ENCODE measurements at regions not wholly inside any gene's neighbourhood (a gene's known extent, or its start where the extent isn't known, plus 50 kb on each side); places are given as distances from the start of the nearest gene placed in this dataset.

DNA sequence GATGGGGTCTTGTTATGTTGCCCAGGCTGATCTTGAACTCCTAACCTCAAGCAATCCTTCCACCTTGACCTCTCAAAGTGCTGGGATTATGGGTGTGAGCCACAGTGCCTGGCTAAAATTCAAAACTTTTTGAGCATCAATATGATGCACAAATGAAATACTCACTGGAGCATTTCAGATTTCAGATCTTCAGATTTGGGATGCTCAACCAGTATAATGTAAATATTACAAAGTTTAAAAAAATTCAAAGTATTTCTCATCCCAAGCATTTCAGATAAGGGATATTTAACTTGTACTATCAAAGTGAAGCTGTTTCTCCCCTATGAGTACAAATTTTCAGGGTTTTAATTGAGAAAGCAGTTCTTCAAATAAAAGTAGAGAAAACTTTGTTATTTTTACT, 164.1 kb upstream of the CCDC68 start:
- TF ChIP-seq, protein P1, sequence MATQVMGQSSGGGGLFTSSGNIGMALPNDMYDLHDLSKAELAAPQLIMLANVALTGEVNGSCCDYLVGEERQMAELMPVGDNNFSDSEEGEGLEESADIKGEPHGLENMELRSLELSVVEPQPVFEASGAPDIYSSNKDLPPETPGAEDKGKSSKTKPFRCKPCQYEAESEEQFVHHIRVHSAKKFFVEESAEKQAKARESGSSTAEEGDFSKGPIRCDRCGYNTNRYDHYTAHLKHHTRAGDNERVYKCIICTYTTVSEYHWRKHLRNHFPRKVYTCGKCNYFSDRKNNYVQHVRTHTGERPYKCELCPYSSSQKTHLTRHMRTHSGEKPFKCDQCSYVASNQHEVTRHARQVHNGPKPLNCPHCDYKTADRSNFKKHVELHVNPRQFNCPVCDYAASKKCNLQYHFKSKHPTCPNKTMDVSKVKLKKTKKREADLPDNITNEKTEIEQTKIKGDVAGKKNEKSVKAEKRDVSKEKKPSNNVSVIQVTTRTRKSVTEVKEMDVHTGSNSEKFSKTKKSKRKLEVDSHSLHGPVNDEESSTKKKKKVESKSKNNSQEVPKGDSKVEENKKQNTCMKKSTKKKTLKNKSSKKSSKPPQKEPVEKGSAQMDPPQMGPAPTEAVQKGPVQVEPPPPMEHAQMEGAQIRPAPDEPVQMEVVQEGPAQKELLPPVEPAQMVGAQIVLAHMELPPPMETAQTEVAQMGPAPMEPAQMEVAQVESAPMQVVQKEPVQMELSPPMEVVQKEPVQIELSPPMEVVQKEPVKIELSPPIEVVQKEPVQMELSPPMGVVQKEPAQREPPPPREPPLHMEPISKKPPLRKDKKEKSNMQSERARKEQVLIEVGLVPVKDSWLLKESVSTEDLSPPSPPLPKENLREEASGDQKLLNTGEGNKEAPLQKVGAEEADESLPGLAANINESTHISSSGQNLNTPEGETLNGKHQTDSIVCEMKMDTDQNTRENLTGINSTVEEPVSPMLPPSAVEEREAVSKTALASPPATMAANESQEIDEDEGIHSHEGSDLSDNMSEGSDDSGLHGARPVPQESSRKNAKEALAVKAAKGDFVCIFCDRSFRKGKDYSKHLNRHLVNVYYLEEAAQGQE (IDR thresholded peaks at IDR 0.05; ENCODE audit: insufficient replicate concordance, low read depth), result no peak
- TF ChIP-seq, protein P2, sequence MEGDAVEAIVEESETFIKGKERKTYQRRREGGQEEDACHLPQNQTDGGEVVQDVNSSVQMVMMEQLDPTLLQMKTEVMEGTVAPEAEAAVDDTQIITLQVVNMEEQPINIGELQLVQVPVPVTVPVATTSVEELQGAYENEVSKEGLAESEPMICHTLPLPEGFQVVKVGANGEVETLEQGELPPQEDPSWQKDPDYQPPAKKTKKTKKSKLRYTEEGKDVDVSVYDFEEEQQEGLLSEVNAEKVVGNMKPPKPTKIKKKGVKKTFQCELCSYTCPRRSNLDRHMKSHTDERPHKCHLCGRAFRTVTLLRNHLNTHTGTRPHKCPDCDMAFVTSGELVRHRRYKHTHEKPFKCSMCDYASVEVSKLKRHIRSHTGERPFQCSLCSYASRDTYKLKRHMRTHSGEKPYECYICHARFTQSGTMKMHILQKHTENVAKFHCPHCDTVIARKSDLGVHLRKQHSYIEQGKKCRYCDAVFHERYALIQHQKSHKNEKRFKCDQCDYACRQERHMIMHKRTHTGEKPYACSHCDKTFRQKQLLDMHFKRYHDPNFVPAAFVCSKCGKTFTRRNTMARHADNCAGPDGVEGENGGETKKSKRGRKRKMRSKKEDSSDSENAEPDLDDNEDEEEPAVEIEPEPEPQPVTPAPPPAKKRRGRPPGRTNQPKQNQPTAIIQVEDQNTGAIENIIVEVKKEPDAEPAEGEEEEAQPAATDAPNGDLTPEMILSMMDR (IDR thresholded peaks at IDR 0.05; ENCODE audit: insufficient read depth, low read length), result no peak
- TF ChIP-seq SPI1 (IDR thresholded peaks at IDR 0.05; ENCODE audit: borderline replicate concordance, low read depth) (no peak), POLR2AphosphoS5 (IDR thresholded peaks at IDR 0.05; ENCODE audit: low read depth) (no peak), GABPA (IDR thresholded peaks at IDR 0.05; ENCODE audit: low read depth) (no peak)
- Histone ChIP-seq H3K4me3 (replicated peaks; ENCODE audit: insufficient read depth, low read length) (no peak overlapping the region), H3K27ac (replicated peaks) (no peak overlapping the region), H3K27me3 (ENCODE audit: insufficient read depth, poor library complexity, severe bottlenecking) (no peaks in the 10 kb centered on the region)
- DNase-seq (ENCODE audit: low read depth in 1 of 2, low spot score in 1 of 2), result no peak

DNA sequence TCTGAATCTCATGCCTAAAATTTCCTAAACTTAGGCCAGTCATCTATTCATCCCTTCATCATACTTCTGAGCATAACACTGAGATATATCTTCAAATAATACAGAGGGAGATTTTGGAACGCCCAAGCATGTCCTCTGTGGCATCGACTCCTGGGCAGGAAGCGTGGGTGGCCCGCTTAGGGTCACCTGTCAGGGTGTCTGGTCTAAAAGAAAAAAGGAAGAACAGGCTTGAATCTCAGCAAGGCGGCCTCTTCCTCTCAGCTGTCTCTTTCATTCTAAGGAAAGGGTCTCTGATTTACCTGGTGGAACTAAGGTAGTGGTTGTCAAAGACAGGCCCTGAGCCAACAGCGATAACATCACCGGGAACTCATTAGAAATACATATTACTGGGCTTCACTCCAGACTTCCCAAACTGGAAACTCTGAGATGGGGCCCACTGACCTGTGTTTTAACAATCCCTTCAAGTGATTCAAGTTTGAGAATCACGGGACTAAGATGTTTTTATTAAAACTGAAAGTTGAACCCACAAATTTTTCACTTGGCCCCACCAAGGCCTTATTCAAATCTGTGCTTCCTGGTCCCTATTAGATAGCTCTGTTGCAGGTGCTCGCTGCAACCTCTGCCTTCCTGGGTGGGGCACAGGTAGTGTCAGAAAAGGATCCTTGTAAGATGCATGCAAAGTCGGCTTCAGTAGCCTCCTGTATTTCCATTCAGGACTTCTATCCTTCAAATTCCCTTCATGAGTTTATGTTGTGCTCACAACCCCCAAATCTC, 162.3 kb upstream of the CCDC68 start:
- H3K4me3 ChIP-seq (replicated peaks; ENCODE audit: insufficient read depth, low read length), result no peak overlapping the region
- no peaks in the 10 kb centered on the region for H3K27me3 ChIP-seq (ENCODE audit: insufficient read depth, poor library complexity, severe bottlenecking)
- DNase-seq (ENCODE audit: low read depth in 1 of 2, low spot score in 1 of 2), result no peak
- H3K27ac ChIP-seq (replicated peaks), result no peak overlapping the region
- TF ChIP-seq, protein P1 (IDR thresholded peaks at IDR 0.05; ENCODE audit: insufficient replicate concordance, low read depth), result no peak
- TF ChIP-seq POLR2AphosphoS5 (IDR thresholded peaks at IDR 0.05; ENCODE audit: low read depth) (no peak), GABPA (IDR thresholded peaks at IDR 0.05; ENCODE audit: low read depth) (no peak), SPI1 (IDR thresholded peaks at IDR 0.05; ENCODE audit: borderline replicate concordance, low read depth) (no peak)
- TF ChIP-seq, protein P2 (IDR thresholded peaks at IDR 0.05; ENCODE audit: insufficient read depth, low read length), result no peak

DNA sequence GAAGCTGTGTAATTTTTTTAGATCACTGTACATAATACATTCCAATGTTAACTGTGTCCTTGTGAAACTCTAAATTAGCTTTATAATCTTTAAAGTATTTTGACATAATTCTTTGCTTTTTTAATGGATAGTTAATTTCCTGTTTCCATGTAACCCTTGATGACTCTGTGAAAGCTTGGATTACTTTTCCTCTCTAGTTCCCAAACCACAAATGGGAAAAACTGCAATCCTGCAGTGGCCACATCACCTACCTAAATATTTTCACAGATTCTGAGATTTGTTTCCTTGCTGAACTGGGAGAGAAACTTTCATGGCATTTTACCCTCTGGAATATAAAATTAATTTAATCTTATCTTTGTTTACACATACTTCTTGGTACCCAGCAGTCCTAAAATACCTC, 161.6 kb upstream of the CCDC68 start:
- no peak overlapping the region for H3K4me3 ChIP-seq (replicated peaks; ENCODE audit: insufficient read depth, low read length)
- no peak for DNase-seq (ENCODE audit: low read depth in 1 of 2, low spot score in 1 of 2)
- TF ChIP-seq POLR2AphosphoS5 (IDR thresholded peaks at IDR 0.05; ENCODE audit: low read depth) (no peak), GABPA (IDR thresholded peaks at IDR 0.05; ENCODE audit: low read depth) (no peak), SPI1 (IDR thresholded peaks at IDR 0.05; ENCODE audit: borderline replicate concordance, low read depth) (no peak)
- TF ChIP-seq, protein P1 (IDR thresholded peaks at IDR 0.05; ENCODE audit: insufficient replicate concordance, low read depth), result no peak
- TF ChIP-seq, protein P2 (IDR thresholded peaks at IDR 0.05; ENCODE audit: insufficient read depth, low read length), result no peak
- no peaks in the 10 kb centered on the region for H3K27me3 ChIP-seq (ENCODE audit: insufficient read depth, poor library complexity, severe bottlenecking)
- H3K27ac ChIP-seq (replicated peaks), result no peak overlapping the region
